GM12878 (cell line): ENCODE measurements at regions not wholly inside any gene's neighbourhood (a gene's known extent, or its start where the extent isn't known, plus 50 kb on each side); places are given as distances from the start of the nearest gene placed in this dataset.

ENCODE experiments used
- ATAC-seq: fragments of 200-7000 bp; cut with Tn5 transposase; 3 replicates; pipeline ENCODE4 v1.9.1; 2020; ENCODE audit warnings: mild to moderate bottlenecking, moderate library complexity
- BruUV-seq: library from RNA; stranded (reverse); fragments of 400-500 nt; replicated peaks from 2 replicates; lab custom pipeline; 2021; lab: Mats Ljungman, UMichigan
- CTCF ChIA-PET: fragments of 300-600 bp; sonication (Branson Sonifier 250); formaldehyde crosslinking; extraction: SDS; loops from one replicate; lab custom pipeline; 2021; ENCODE audit warnings: inconsistent platforms; lab: Yijun Ruan, JAX
- POLR2A ChIA-PET: fragments of 350-600 bp; formaldehyde crosslinking; extraction: SDS; loops from one replicate; lab custom pipeline; 2021; ENCODE audit warnings: inconsistent platforms; lab: Charles Lee
- RAD21 ChIA-PET: fragments of 300-600 bp; sonication (Branson Sonifier 250); formaldehyde crosslinking; loops from one replicate; lab custom pipeline; 2023; ENCODE audit warnings: antibody characterized with exemption; ENCODE audit not compliant: unreplicated experiment; lab: Charles Lee
- SMC1A ChIA-PET: fragments of 300-600 bp; sonication (Branson Sonifier 250); formaldehyde crosslinking; loops from one replicate; lab custom pipeline; 2023; ENCODE audit not compliant: unreplicated experiment, uncharacterized antibody; lab: Charles Lee
- DNase-seq: peaks from one replicate; pipeline ENCODE4 v3.0.0-alpha.2; 2011; ENCODE audit warnings: low read depth, low spot score
- FAIRE-seq: peaks from 3 replicates; lab custom pipeline; 2011; peaks lifted over from hg19 to GRCh38; lab: Jason Lieb, UNC
- H2AFZ ChIP-seq: 2 replicates; pipeline ENCODE4 v1.6.0; 2011; ENCODE audit warnings: low read depth, low read length, control low read depth; ENCODE audit not compliant: control insufficient read depth
- H3K27ac ChIP-seq: 2 replicates; pipeline ENCODE4 v1.5.1; 2011; ENCODE audit warnings: control low read depth; ENCODE audit not compliant: control insufficient read depth, insufficient read depth
- H3K27me3 ChIP-seq, 2 experiments: replicated peaks in 1 of 2; 2 replicates each; pipeline versions ENCODE4 v1.6.0 to v1.6.1; 2011; ENCODE audit warnings: low read length in 1 of 2; ENCODE audit not compliant: control insufficient read depth in 2 of 2, insufficient read depth in 2 of 2
- H3K36me3 ChIP-seq, 2 experiments: 2 replicates each; pipeline ENCODE4 v1.5.1; 2011; ENCODE audit warnings: low read length in 1 of 2; ENCODE audit not compliant: control insufficient read depth in 2 of 2, insufficient read depth in 2 of 2
- H3K4me1 ChIP-seq: 2 replicates; pipeline ENCODE4 v1.6.1; 2011; ENCODE audit warnings: mild to moderate bottlenecking, low read length, moderate library complexity, mixed read lengths; ENCODE audit not compliant: control insufficient read depth, insufficient read depth
- H3K4me2 ChIP-seq: 2 replicates; pipeline ENCODE4 v1.6.0; 2011; ENCODE audit warnings: control low read depth; ENCODE audit not compliant: control insufficient read depth, insufficient read depth
- H3K4me3 ChIP-seq: fragments of 200-600 bp; sonication (generic); 2 replicates; pipeline ENCODE4 v1.5.1; 2016
- H3K79me2 ChIP-seq: 2 replicates; pipeline ENCODE4 v1.6.0; 2011; ENCODE audit warnings: low read length; ENCODE audit not compliant: control insufficient read depth, insufficient read depth
- H3K9ac ChIP-seq: 2 replicates; pipeline ENCODE4 v1.8.0; 2011; ENCODE audit warnings: low read length, control low read depth, mixed read lengths; ENCODE audit not compliant: control insufficient read depth, insufficient read depth
- H3K9me3 ChIP-seq: replicated peaks from 3 replicates; pipeline ENCODE4 v1.5.1; 2011; ENCODE audit warnings: mild to moderate bottlenecking, low read length; ENCODE audit not compliant: control insufficient read depth, insufficient read depth
- H4K20me1 ChIP-seq: 2 replicates; pipeline ENCODE4 v1.6.0; 2011; ENCODE audit not compliant: control insufficient read depth, insufficient read depth
- CHD4 ChIP-seq: fragments of 200-600 bp; sonication (generic); IDR thresholded peaks from 2 replicates; pipeline ENCODE4 v1.6.1; 2016; ENCODE audit warnings: mild to moderate bottlenecking
- CREM ChIP-seq: IDR thresholded peaks from 2 replicates; pipeline ENCODE4 v1.6.1; 2014; ENCODE audit warnings: antibody characterized with exemption, low read depth
- EED ChIP-seq: sonication (generic); IDR thresholded peaks from 2 replicates; pipeline ENCODE4 v1.6.1; 2016; ENCODE audit warnings: antibody characterized with exemption, low read depth
- EZH2 ChIP-seq: IDR thresholded peaks from 2 replicates; pipeline ENCODE4 v1.6.1; 2012; ENCODE audit warnings: low read depth, mild to moderate bottlenecking, control low read depth, inconsistent platforms, low read length, borderline replicate concordance; ENCODE audit not compliant: control insufficient read depth
- GABPA ChIP-seq: IDR thresholded peaks from 2 replicates; pipeline ENCODE4 v1.6.1; 2014; ENCODE audit warnings: antibody characterized with exemption, low read depth, mild to moderate bottlenecking, inconsistent platforms
- KAT2A ChIP-seq: conservative IDR thresholded peaks from 2 replicates; pipeline ENCODE4 v1.6.1; 2011; ENCODE audit warnings: low read depth, low read length; ENCODE audit not compliant: control insufficient read depth
- MYC ChIP-seq: IDR thresholded peaks from 2 replicates; pipeline ENCODE4 v1.6.1; 2011; ENCODE audit warnings: mild to moderate bottlenecking, low read length, moderate library complexity, inconsistent platforms; ENCODE audit not compliant: insufficient read depth, insufficient replicate concordance, insufficient read length, severe bottlenecking
- NRF1 ChIP-seq: conservative IDR thresholded peaks from 2 replicates; pipeline ENCODE4 v1.6.1; 2011; ENCODE audit warnings: mild to moderate bottlenecking, low read depth, low read length, improper control_type of control experiment
- POLR2A ChIP-seq: IDR thresholded peaks from 2 replicates; pipeline ENCODE4 v1.6.1; 2011; ENCODE audit warnings: low read depth, mild to moderate bottlenecking, low read length
- RBBP5 ChIP-seq: fragments of 200-600 bp; sonication (generic); conservative IDR thresholded peaks from 2 replicates; pipeline ENCODE4 v1.6.1; 2016
- STAT3 ChIP-seq: IDR thresholded peaks from 2 replicates; pipeline ENCODE4 v1.6.1; 2011; ENCODE audit warnings: low read depth, low read length, improper control_type of control experiment
- TCF3 ChIP-seq: IDR thresholded peaks from 2 replicates; pipeline ENCODE4 v1.6.1; 2012; ENCODE audit warnings: low read depth, mild to moderate bottlenecking, low read length, borderline replicate concordance; ENCODE audit not compliant: insufficient read depth
- ZSCAN29 ChIP-seq: fragments of 450-650 bp; IDR thresholded peaks from 2 replicates; pipeline ENCODE4 v1.6.1; 2017; ENCODE audit warnings: mild to moderate bottlenecking, moderate library complexity
- in situ Hi-C: fragments of 300-500 bp; cut with MboI; formaldehyde crosslinking; loops from 9 replicates; pipeline ENCODE4 v1.14.3; 2018; ENCODE audit warnings: mixed read lengths
- intact Hi-C: fragments of 100-400 bp; cut with micrococcal nuclease; formaldehyde crosslinking; loops from one replicate; pipeline ENCODE4 v1.14.2; 2022; ENCODE audit not compliant: unreplicated experiment
- TF ChIP-seq, protein P1 (sequence below): fragments of 450-650 bp; formaldehyde crosslinking; IDR thresholded peaks from 2 replicates; pipeline ENCODE4 v1.5.0; 2022; ENCODE audit warnings: mild to moderate bottlenecking, missing genetic modification characterization
- TF ChIP-seq, protein P2 (sequence below): fragments of 450-650 bp; conservative IDR thresholded peaks from 2 replicates; pipeline ENCODE4 v1.6.1; 2017; ENCODE audit warnings: mild to moderate bottlenecking, moderate library complexity
- TF ChIP-seq, protein P3 (sequence below): IDR thresholded peaks from 2 replicates; pipeline ENCODE4 v1.6.1; 2012; ENCODE audit warnings: mild to moderate bottlenecking, low read depth, low read length

DNA sequence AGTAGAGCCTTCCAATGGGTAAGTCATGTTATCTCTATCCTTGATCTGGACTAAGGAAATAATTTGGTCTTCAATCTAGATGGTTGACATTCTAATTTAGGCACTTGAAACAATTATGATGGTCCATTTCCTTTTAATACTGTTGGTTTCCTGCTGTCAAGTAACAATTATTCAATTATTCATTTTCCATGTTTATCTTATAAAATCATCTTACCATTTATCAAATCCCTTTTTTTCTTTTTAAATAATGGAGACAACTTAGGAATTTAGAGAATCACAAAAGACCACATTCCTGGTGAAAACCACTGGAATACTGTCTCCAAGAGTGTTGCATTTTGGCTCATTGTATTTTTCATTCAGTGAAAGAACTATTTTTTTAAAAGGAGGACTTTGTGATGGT lies 148.7 kb upstream of the CTSO start:
- Histone ChIP-seq H3K9me3 (no peaks in the 10 kb centered on the region), H3K9ac (no peak overlapping the region), H3K4me2 (no peak overlapping the region), H2AFZ (no peak overlapping the region), H3K36me3 (no peaks in the 10 kb centered on the region), H3K79me2 (no peaks in the 10 kb centered on the region), H3K4me3 (no peak overlapping the region), H3K27me3 (no peaks in the 10 kb centered on the region), H3K4me1 (no peaks in the 10 kb centered on the region), H3K27ac (no peak overlapping the region), H4K20me1 (no peaks in the 10 kb centered on the region)
- CTCF ChIA-PET: interaction anchor here (1.0 kb wide), 1 partner anchor 8 kb away, joined by 3 read pairs; no protein-coding TSS in a partner anchor
- no peak for ATAC-seq
- SMC1A ChIA-PET: no interaction called here
- RAD21 ChIA-PET: interaction anchor here (1.0 kb wide), 1 partner anchor 146 kb away, joined by 3 read pairs; no protein-coding TSS in a partner anchor
- no peak for DNase-seq
- in situ Hi-C loops: no loop called here
- POLR2A ChIA-PET: no interaction called here
- BruUV-seq: no TSS peak
- intact Hi-C loops: no loop called here
- no peak for FAIRE-seq
- TF ChIP-seq MYC: no peak
- no peak for TF ChIP-seq GABPA
- TF ChIP-seq, protein P1, sequence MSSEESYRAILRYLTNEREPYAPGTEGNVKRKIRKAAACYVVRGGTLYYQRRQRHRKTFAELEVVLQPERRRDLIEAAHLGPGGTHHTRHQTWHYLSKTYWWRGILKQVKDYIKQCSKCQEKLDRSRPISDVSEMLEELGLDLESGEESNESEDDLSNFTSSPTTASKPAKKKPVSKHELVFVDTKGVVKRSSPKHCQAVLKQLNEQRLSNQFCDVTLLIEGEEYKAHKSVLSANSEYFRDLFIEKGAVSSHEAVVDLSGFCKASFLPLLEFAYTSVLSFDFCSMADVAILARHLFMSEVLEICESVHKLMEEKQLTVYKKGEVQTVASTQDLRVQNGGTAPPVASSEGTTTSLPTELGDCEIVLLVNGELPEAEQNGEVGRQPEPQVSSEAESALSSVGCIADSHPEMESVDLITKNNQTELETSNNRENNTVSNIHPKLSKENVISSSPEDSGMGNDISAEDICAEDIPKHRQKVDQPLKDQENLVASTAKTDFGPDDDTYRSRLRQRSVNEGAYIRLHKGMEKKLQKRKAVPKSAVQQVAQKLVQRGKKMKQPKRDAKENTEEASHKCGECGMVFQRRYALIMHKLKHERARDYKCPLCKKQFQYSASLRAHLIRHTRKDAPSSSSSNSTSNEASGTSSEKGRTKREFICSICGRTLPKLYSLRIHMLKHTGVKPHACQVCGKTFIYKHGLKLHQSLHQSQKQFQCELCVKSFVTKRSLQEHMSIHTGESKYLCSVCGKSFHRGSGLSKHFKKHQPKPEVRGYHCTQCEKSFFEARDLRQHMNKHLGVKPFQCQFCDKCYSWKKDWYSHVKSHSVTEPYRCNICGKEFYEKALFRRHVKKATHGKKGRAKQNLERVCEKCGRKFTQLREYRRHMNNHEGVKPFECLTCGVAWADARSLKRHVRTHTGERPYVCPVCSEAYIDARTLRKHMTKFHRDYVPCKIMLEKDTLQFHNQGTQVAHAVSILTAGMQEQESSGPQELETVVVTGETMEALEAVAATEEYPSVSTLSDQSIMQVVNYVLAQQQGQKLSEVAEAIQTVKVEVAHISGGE (CRISPR knock-in tag): no peak
- no peak for TF ChIP-seq CREM
- no peak for TF ChIP-seq ZSCAN29
- TF ChIP-seq POLR2A: no peak
- no peak for TF ChIP-seq RBBP5
- TF ChIP-seq, protein P2, sequence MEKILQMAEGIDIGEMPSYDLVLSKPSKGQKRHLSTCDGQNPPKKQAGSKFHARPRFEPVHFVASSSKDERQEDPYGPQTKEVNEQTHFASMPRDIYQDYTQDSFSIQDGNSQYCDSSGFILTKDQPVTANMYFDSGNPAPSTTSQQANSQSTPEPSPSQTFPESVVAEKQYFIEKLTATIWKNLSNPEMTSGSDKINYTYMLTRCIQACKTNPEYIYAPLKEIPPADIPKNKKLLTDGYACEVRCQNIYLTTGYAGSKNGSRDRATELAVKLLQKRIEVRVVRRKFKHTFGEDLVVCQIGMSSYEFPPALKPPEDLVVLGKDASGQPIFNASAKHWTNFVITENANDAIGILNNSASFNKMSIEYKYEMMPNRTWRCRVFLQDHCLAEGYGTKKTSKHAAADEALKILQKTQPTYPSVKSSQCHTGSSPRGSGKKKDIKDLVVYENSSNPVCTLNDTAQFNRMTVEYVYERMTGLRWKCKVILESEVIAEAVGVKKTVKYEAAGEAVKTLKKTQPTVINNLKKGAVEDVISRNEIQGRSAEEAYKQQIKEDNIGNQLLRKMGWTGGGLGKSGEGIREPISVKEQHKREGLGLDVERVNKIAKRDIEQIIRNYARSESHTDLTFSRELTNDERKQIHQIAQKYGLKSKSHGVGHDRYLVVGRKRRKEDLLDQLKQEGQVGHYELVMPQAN: no peak
- no peak for TF ChIP-seq EED
- TF ChIP-seq NRF1: no peak
- TF ChIP-seq TCF3: no peak
- no peak for TF ChIP-seq STAT3
- TF ChIP-seq, protein P3, sequence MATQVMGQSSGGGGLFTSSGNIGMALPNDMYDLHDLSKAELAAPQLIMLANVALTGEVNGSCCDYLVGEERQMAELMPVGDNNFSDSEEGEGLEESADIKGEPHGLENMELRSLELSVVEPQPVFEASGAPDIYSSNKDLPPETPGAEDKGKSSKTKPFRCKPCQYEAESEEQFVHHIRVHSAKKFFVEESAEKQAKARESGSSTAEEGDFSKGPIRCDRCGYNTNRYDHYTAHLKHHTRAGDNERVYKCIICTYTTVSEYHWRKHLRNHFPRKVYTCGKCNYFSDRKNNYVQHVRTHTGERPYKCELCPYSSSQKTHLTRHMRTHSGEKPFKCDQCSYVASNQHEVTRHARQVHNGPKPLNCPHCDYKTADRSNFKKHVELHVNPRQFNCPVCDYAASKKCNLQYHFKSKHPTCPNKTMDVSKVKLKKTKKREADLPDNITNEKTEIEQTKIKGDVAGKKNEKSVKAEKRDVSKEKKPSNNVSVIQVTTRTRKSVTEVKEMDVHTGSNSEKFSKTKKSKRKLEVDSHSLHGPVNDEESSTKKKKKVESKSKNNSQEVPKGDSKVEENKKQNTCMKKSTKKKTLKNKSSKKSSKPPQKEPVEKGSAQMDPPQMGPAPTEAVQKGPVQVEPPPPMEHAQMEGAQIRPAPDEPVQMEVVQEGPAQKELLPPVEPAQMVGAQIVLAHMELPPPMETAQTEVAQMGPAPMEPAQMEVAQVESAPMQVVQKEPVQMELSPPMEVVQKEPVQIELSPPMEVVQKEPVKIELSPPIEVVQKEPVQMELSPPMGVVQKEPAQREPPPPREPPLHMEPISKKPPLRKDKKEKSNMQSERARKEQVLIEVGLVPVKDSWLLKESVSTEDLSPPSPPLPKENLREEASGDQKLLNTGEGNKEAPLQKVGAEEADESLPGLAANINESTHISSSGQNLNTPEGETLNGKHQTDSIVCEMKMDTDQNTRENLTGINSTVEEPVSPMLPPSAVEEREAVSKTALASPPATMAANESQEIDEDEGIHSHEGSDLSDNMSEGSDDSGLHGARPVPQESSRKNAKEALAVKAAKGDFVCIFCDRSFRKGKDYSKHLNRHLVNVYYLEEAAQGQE: no peak
- no peak for TF ChIP-seq KAT2A
- no peak for TF ChIP-seq CHD4
- TF ChIP-seq EZH2: no peak
